Endothelial cell (in vitro differentiated cells): ENCODE measurements at regions not wholly inside any gene's neighbourhood (a gene's known extent, or its start where the extent isn't known, plus 50 kb on each side); places are given as distances from the start of the nearest gene placed in this dataset.

Experiments
- DNase-seq: peaks from one replicate; pipeline ENCODE4 v3.0.0; 2021; ENCODE audit warnings: low spot score
- H3K27ac Mint-ChIP-seq: one replicate; pipeline ENCODE4 v1.8.0; 2021; ENCODE audit warnings: mixed read lengths, inconsistent platforms; ENCODE audit not compliant: unreplicated experiment
- H3K27me3 Mint-ChIP-seq: one replicate; pipeline ENCODE4 v1.8.0; 2021; ENCODE audit warnings: mild to moderate bottlenecking, moderate library complexity, mixed read lengths, inconsistent platforms; ENCODE audit not compliant: unreplicated experiment
- H3K36me3 Mint-ChIP-seq: one replicate; pipeline ENCODE4 v1.8.0; 2021; ENCODE audit warnings: mild to moderate bottlenecking, low read depth, mixed read lengths, inconsistent platforms; ENCODE audit not compliant: unreplicated experiment
- H3K4me1 Mint-ChIP-seq: one replicate; pipeline ENCODE4 v1.8.0; 2021; ENCODE audit warnings: mild to moderate bottlenecking, mixed read lengths, inconsistent platforms; ENCODE audit not compliant: unreplicated experiment
- H3K4me3 Mint-ChIP-seq: one replicate; pipeline ENCODE4 v1.8.0; 2021; ENCODE audit warnings: mild to moderate bottlenecking, mixed read lengths, inconsistent platforms; ENCODE audit not compliant: unreplicated experiment
- H3K9me3 Mint-ChIP-seq: one replicate; pipeline ENCODE4 v1.8.0; 2021; ENCODE audit warnings: mixed read lengths, inconsistent platforms; ENCODE audit not compliant: unreplicated experiment
- TF ChIP-seq, protein P1 (sequence below): fragments of 200-600 bp; sonication (generic); IDR thresholded peaks from one replicate; pipeline ENCODE4 v1.5.0; 2021; ENCODE audit warnings: antibody characterized with exemption; ENCODE audit not compliant: unreplicated experiment

DNA sequence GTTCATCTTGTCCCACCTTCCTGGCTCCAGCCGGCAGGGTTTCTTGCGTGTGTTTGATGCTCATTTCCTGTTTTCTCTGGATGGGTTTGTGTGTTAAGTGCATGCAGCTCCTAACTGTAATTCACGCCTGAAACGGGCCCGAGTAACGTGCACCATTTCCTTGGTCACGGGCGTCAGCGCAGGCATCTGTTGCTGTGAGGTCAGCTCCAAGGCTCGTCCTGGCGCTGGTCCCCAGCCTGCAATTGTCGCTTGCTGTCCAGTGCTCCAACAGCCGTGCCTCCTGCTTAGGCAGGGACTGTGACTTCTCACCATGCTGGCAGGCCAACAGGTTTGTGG, 201.1 kb downstream of the GLRX3 start:
- H3K4me1 Mint-ChIP-seq: no peaks in the 10 kb centered on the region
- no peak overlapping the region for H3K27ac Mint-ChIP-seq
- peaks cover 12% of the 10 kb centered on the region for H3K36me3 Mint-ChIP-seq
- H3K27me3 Mint-ChIP-seq: no peaks in the 10 kb centered on the region
- H3K9me3 Mint-ChIP-seq: peaks cover 52% of the 10 kb centered on the region
- H3K4me3 Mint-ChIP-seq: peak overlapping the region; percentile 12
- DNase-seq: no peak
- TF ChIP-seq, protein P1, sequence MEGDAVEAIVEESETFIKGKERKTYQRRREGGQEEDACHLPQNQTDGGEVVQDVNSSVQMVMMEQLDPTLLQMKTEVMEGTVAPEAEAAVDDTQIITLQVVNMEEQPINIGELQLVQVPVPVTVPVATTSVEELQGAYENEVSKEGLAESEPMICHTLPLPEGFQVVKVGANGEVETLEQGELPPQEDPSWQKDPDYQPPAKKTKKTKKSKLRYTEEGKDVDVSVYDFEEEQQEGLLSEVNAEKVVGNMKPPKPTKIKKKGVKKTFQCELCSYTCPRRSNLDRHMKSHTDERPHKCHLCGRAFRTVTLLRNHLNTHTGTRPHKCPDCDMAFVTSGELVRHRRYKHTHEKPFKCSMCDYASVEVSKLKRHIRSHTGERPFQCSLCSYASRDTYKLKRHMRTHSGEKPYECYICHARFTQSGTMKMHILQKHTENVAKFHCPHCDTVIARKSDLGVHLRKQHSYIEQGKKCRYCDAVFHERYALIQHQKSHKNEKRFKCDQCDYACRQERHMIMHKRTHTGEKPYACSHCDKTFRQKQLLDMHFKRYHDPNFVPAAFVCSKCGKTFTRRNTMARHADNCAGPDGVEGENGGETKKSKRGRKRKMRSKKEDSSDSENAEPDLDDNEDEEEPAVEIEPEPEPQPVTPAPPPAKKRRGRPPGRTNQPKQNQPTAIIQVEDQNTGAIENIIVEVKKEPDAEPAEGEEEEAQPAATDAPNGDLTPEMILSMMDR: no peak

DNA sequence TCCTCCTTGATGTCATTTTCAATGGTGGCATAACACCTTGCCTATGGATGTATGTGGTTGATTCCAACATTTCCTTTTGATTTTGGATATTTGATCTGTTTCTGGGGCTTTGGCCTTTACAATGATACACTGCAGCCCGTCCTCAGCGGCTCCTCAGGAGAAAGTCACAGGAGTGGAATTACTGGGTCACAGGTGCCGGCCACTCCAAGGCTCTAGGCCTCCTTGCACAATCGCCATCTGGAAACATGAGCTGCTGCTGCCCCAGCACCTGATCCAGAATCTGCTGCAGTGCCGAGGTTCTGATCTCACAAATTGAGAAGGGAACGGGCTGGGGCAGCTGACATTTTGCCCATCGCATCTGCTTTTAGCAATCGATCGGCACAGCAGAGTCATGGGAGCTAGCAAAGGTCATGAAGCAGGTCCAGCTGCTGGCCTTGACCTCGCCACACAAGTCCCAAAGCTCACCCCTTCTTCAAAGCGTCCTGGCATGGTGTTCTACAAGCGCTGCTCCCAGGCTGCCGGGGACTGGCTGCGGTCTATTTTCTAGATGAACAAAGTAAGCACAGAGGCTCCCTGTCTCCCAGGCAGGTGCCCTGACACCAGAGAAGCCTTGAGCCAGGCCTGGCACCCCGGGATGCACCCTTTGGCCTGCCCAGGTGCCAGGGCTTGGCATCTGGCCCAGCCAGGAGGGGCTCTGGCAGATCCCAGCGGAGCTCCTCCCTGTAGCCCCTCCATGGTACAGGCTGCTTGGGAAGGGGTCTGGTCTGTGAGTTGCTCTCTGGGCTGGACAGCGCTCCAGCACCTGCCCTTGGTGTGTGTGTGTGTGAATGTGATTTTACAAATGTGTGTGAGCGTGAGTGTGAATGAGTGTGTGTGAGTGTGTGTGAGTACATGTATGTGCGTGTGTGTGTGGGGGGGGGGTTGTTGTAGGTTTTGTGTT, 201.8 kb downstream of the GLRX3 start:
- TF ChIP-seq, protein P1: no peak
- H3K4me3 Mint-ChIP-seq: peak overlapping the region; percentile 12
- H3K36me3 Mint-ChIP-seq: peaks cover 12% of the 10 kb centered on the region
- H3K27me3 Mint-ChIP-seq: no peaks in the 10 kb centered on the region
- H3K4me1 Mint-ChIP-seq: no peaks in the 10 kb centered on the region
- peak overlapping the region; percentile 16 for H3K27ac Mint-ChIP-seq
- peaks cover 47% of the 10 kb centered on the region for H3K9me3 Mint-ChIP-seq
- DNase-seq: no peak

DNA sequence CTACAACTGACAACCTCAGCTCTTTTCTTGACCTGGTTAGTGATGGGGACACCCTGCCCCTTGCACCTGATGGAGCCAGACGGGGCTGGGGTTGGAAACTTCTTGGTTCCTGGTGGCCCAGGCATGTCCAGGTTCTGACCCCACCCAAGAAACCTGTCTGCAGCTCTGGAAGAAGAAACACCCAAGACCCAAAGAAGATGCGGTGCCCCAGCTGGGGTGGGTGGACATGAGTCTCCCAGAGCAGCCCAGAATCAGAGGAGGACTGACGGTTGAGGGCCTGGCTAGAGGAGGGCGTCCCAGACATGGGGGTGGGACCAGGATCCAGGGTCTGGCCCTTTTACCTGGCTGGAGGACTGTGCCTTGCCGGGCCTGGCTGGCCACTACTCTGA, 202.4 kb downstream of the GLRX3 start:
- DNase-seq: no peak
- H3K27me3 Mint-ChIP-seq: peaks cover 2% of the 10 kb centered on the region
- H3K9me3 Mint-ChIP-seq: peaks cover 53% of the 10 kb centered on the region
- no peak overlapping the region for H3K4me3 Mint-ChIP-seq
- TF ChIP-seq, protein P1: no peak
- no peaks in the 10 kb centered on the region for H3K4me1 Mint-ChIP-seq
- H3K36me3 Mint-ChIP-seq: peaks cover 12% of the 10 kb centered on the region
- no peak overlapping the region for H3K27ac Mint-ChIP-seq

DNA sequence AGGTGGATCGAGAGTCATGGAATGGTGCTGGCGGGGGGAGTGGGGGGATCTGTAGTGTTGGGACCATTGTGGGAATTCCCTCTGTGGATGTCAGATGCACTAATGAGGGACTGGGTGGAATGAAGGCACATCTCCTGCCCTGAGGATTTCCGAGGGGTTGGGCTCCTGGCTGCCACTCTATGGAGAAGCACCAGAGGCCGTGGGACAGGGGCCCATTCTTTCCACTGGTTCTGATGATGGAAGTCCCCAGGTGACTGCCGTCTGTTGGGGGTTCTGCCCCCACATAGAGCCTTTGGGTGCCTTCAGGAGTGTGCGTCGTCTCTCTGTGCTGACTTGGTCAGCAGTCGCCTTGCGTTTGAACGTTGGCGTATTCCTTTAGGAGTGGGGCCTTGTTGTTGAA, 202.9 kb downstream of the GLRX3 start:
- H3K27ac Mint-ChIP-seq: no peak overlapping the region
- H3K9me3 Mint-ChIP-seq: peaks cover 52% of the 10 kb centered on the region
- no peaks in the 10 kb centered on the region for H3K4me1 Mint-ChIP-seq
- TF ChIP-seq, protein P1: no peak
- no peak for DNase-seq
- peaks cover 12% of the 10 kb centered on the region for H3K36me3 Mint-ChIP-seq
- no peak overlapping the region for H3K4me3 Mint-ChIP-seq
- peaks cover 2% of the 10 kb centered on the region for H3K27me3 Mint-ChIP-seq

DNA sequence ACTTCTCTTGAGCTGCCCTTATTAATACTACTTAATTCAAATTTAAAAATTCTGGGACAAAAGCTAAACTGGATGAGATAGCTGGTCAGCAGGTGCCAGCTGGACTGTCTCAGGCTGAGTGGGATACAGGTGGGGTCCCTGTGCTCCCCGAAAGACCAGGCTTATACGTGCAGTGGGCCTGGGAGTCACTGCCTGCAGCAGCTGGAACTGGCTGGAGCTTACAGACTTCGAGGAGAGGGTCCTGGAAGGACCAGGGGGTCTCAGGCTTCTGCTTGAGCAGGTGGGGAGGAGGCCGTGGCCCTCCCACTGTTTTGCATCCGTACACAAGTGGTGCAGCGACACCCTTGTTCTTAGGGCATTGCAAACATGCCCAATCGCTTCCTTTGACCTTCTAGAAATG, 203.7 kb downstream of the GLRX3 start:
- peaks cover 12% of the 10 kb centered on the region for H3K36me3 Mint-ChIP-seq
- no peak overlapping the region for H3K27ac Mint-ChIP-seq

More for the DNA sequence above, 203.7 kb downstream of the GLRX3 start:
- Mint-ChIP-seq H3K4me3 (no peak overlapping the region), H3K4me1 (no peaks in the 10 kb centered on the region), H3K27me3 (peaks cover 2% of the 10 kb centered on the region), H3K9me3 (peaks cover 48% of the 10 kb centered on the region)
- DNase-seq: no peak
- TF ChIP-seq, protein P1: no peak
